ENCODE measurements at regions not wholly inside any gene's neighbourhood (a gene's known extent, or its start where the extent isn't known, plus 50 kb on each side); places are given as distances from the start of the nearest gene placed in this dataset.
A peak's percentile ranks its signal among the peaks of the same experiment; 100 is the strongest.

- Histone ChIP-seq H3K18ac (ENCODE audit: extremely low read depth, low read length) (no peak overlapping the region), H2BK120ac (replicated peaks; ENCODE audit: low read depth, low read length) (no peak overlapping the region), H2AK5ac (ENCODE audit: low read depth, low read length) (no peak overlapping the region), H3K56ac (replicated peaks; ENCODE audit: insufficient read length, low read depth, low read length) (no peak overlapping the region), H3K4ac (replicated peaks; ENCODE audit: insufficient read length, low read depth, low read length) (no peak overlapping the region), H3K27me3 (replicated peaks in 1 of 4; ENCODE audit: control insufficient read depth in 3 of 4, extremely low read depth in 1 of 4, insufficient read depth in 3 of 4, low read length in 3 of 4) (no peaks in the 10 kb centered on the region), H4K20me1 (replicated peaks in 1 of 2; ENCODE audit: control insufficient read depth in 1 of 2, insufficient read depth in 2 of 2, low read length in 2 of 2) (no peaks in the 10 kb centered on the region), H2BK5ac (ENCODE audit: low read depth, low read length) (no peak overlapping the region; the same call in 1 of the 2 replicates), H2BK15ac (ENCODE audit: low read length) (no peak overlapping the region; the same call in 1 of the 2 replicates), H2AFZ (ENCODE audit: low read length) (0 out of 2 replicates have a peak overlapping the region, but pooled peaks have one; percentile 75), H4K5ac (ENCODE audit: insufficient read length, low read depth, low read length) (no peak overlapping the region), H2BK12ac (ENCODE audit: low read depth, low read length) (no peak overlapping the region), H3K36me3 (ENCODE audit: control insufficient read depth in 2 of 4, insufficient read depth in 4 of 4, low read length in 3 of 4) (no peaks in the 10 kb centered on the region), H4K8ac (ENCODE audit: extremely low read depth, insufficient read depth, low read length) (no peak overlapping the region), H3K9me3 (ENCODE audit: insufficient read depth in 2 of 2, low read depth in 1 of 2, low read length in 1 of 2) (no peaks in the 10 kb centered on the region), H4K91ac (replicated peaks; ENCODE audit: insufficient read length, low read length) (no peak overlapping the region), H3K79me2 (ENCODE audit: control insufficient read depth in 1 of 2, insufficient read depth in 2 of 2, low read length in 2 of 2) (no peaks in the 10 kb centered on the region), H3K79me1 (ENCODE audit: low read depth, low read length) (no peaks in the 10 kb centered on the region), H3K4me3 (ENCODE audit: extremely low read depth in 1 of 4, insufficient read depth in 2 of 4, low read depth in 3 of 4, low read length in 4 of 4) (no peak overlapping the region), H3K23ac (ENCODE audit: insufficient read length) (no peak overlapping the region), H2BK20ac (ENCODE audit: low read length) (no peak overlapping the region), H3K4me1 (replicated peaks in 1 of 4; ENCODE audit: control insufficient read depth in 3 of 4, insufficient read depth in 4 of 4, low read length in 3 of 4) (peaks cover 1 to 18% (median 9%) of the 10 kb centered on the region in 4 experiments), H3K23me2 (ENCODE audit: low read depth, low read length) (peaks cover 6% of the 10 kb centered on the region; the same call in 1 of the 2 replicates), H3K9ac (replicated peaks in 1 of 4; ENCODE audit: extremely low read depth in 1 of 4, low read depth in 3 of 4, low read length in 3 of 4) (no peak overlapping the region), H3K14ac (ENCODE audit: insufficient read length) (no peak overlapping the region), H3K27ac (ENCODE audit: low read depth, low read length) (no peak overlapping the region), H3K4me2 (ENCODE audit: insufficient read depth in 1 of 2, low read depth in 2 of 2, low read length in 2 of 2) (no peak overlapping the region)
- 75% methylated on average over 9 of the region's 9 CpGs; no CpG with 5 or more reads in 1 of the 2 experiments for WGBS, 2 experiments (ENCODE audit: extremely low coverage in 1 of 2, insufficient coverage in 1 of 2, insufficient read length in 1 of 2, insufficient replicate concordance in 2 of 2, low coverage in 1 of 2, low lambda C conversion rate in 2 of 2, missing lambda C conversion rate in 1 of 2)
- ChIA-PET POLR2A (ENCODE audit: partially characterized antibody) (no interaction called here), CTCF (ENCODE audit: partially characterized antibody) (no interaction called here)
- no peak for DNase-seq (ENCODE audit: low read depth in 1 of 2, low spot score in 2 of 2)
- no peak for FAIRE-seq
- no peak for TF ChIP-seq CBX8 (IDR thresholded peaks at IDR 0.05; ENCODE audit: borderline replicate concordance, low read depth, low read length)
- TF ChIP-seq RAD21 (IDR thresholded peaks at IDR 0.05 in 1 of 2, conservative IDR thresholded peaks at IDR 0.05 in 1 of 2; ENCODE audit: low read depth in 2 of 2, low read length in 2 of 2): no peak
- no peak for TF ChIP-seq CHD2 (IDR thresholded peaks at IDR 0.05; ENCODE audit: low read length)
- no peak for TF ChIP-seq ASH2L (IDR thresholded peaks at IDR 0.05; ENCODE audit: low read length)
- TF ChIP-seq SP2 (IDR thresholded peaks at IDR 0.05; ENCODE audit: low read length): no peak
- TF ChIP-seq EGR1 (IDR thresholded peaks at IDR 0.05; ENCODE audit: borderline replicate concordance, low read depth, low read length): no peak
- TF ChIP-seq TAF7 (optimal IDR thresholded peaks at IDR 0.05; ENCODE audit: borderline replicate concordance, low read depth, low read length): no peak
- TF ChIP-seq RFX5 (IDR thresholded peaks at IDR 0.05; ENCODE audit: borderline replicate concordance, low read depth, low read length): no peak
- TF ChIP-seq CTCF (IDR thresholded peaks at IDR 0.05; ENCODE audit: control extremely low read depth in 1 of 3, insufficient read depth in 1 of 3, low read depth in 1 of 3, low read length in 3 of 3): no peak
- no peak for TF ChIP-seq TAF1 (IDR thresholded peaks at IDR 0.05; ENCODE audit: low read depth, low read length)
Observed at GRCh38 chr12:126903027-126903876, 1363.7 kb upstream of the TMEM132C start.
